Ishikawa (cell line): ENCODE measurements at regions not wholly inside any gene's neighbourhood (a gene's known extent, or its start where the extent isn't known, plus 50 kb on each side); places are given as distances from the start of the nearest gene placed in this dataset.

Source experiments
- EP300 ChIP-seq: IDR thresholded peaks from 2 replicates; pipeline ENCODE4 v1.6.1; 2012; ENCODE audit warnings: borderline replicate concordance
- MAX ChIP-seq: IDR thresholded peaks from 2 replicates; pipeline ENCODE4 v1.6.1; 2012
- RAD21 ChIP-seq: IDR thresholded peaks from 2 replicates; pipeline ENCODE4 v1.6.1; 2012; ENCODE audit warnings: low read depth
- REST ChIP-seq: IDR thresholded peaks from 2 replicates; pipeline ENCODE4 v1.6.1; 2012; ENCODE audit warnings: low read depth, mild to moderate bottlenecking
- TEAD4 ChIP-seq: IDR thresholded peaks from 2 replicates; pipeline ENCODE4 v1.6.1; 2012
- YY1 ChIP-seq: IDR thresholded peaks from 2 replicates; pipeline ENCODE4 v1.6.1; 2012; ENCODE audit warnings: low read depth
- ZBTB7A ChIP-seq: IDR thresholded peaks from 2 replicates; pipeline ENCODE4 v1.6.1; 2012; ENCODE audit warnings: low read depth

- TF ChIP-seq EP300 (no peak), MAX (no peak), YY1 (no peak), RAD21 (no peak), REST (no peak), TEAD4 (no peak), ZBTB7A (no peak)
These were observed 364.8 kb downstream of the BMP4 start for GRCh38 chr14:53591816-53592215.
